CD4-positive, alpha-beta T cell treated with Interleukin-10 for 1 hour (primary cell): ENCODE measurements at regions not wholly inside any gene's neighbourhood (a gene's known extent, or its start where the extent isn't known, plus 50 kb on each side); places are given as distances from the start of the nearest gene placed in this dataset.
A peak's percentile ranks its signal among the peaks of the same experiment; 100 is the strongest.
"Not testable (repeated sequence)": the region's sequence is repeated elsewhere in the genome, so short reads cannot be mapped to it uniquely, and the experiment has no call there.

Experiments
- DNase-seq: peaks from one replicate; pipeline ENCODE4 v3.0.0-alpha.2; 2020

DNA sequence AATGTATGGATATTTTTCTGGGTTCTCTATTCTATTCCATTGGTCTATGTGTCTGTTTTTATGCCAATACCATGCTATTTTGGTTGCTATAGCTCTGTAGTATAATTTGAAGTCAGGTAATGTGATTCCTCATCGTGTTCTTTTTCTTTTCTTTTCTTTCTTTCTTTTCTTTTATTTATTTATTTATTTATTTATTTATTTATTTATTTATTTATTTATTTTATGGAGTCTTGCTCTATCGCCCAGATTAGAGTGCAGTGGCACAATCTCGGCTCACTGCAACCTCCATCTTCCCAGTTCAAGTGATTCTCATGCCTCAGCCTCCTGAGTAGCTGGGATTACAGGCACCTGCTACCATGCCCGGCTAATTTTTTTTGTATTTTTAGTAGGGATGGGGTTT lies 315.2 kb downstream of the SV2B start:
- DNase-seq = not testable (repeated sequence)

DNA sequence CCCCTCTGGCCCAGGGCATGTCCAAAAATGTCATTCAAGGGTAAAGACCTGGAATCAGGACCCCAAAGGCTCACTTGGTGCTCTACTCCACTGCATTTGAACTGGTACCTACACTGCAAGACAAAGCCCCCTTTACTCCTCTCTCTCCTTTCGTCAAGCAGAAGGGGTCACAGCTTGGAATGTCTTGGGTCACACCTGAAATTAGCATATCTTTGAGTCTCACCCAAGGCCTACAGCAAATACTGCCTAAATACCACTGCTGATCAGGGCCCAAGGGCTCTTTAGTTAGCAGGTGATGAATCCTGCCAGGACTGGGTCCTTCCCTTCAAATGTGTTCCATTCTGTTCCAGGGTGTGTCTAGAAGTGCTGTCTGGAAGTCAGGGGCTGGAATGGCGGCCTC lies 320.6 kb downstream of the SV2B start:
- no peak for DNase-seq

DNA sequence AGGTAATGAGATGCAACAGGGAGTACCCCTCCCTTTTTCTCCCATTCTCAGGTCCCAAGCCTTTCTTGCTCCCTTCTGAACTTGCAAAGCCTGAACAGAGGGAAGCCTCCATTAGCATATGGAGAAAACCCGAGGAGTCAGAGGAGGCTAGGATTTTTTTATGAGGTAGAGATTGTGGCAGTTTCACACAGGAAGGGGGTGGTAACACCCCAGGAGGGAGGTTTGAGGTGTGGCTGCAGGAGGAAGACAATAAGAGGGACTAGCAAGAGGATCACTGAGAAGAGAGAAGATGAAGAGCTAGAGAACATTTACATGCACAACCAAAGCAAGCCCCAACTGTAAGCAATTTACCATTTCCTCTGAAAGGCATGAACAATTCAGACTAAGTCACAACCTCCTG lies 322.7 kb downstream of the SV2B start:
- peak; percentile 43 for DNase-seq

DNA sequence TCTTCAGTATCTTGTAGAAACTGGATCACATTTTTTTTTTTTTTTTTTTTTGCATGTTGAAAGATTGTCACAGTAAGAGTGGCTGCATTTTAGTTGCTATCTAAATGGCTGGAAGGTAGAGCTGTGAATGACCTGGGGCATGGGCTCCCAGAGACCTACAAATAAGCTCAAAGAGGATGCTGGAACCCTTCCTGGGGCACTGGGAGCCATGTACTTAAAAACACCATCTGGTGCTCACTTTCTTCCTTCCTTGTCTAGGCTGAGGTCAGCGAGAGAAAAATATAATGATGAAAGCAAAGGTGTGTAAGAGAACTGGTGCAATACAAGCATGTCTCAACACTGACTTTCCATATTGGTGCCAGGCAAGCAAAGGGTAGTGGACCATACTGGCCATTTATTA lies 323.9 kb downstream of the SV2B start:
- DNase-seq = no peak

DNA sequence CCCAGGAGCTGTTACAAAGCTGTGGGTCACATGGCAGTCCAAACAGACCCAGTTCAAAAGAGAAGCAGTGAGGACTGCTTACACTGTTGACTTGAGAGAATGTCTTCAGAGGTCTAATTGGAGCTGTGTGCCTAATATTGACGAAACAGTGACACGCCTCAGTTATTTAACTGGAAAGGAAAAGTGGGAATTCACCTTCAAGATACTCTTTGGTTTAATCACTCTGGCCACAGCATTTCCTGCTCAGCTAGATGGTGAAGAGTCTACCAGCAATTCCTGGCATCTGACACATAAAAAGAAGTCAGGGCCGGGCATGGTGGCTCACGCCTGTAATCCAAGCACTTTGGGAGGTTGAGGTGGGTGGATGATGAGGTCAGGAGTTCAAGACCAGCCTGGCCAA lies 326.4 kb downstream of the SV2B start:
- DNase-seq = peak; percentile 66

DNA sequence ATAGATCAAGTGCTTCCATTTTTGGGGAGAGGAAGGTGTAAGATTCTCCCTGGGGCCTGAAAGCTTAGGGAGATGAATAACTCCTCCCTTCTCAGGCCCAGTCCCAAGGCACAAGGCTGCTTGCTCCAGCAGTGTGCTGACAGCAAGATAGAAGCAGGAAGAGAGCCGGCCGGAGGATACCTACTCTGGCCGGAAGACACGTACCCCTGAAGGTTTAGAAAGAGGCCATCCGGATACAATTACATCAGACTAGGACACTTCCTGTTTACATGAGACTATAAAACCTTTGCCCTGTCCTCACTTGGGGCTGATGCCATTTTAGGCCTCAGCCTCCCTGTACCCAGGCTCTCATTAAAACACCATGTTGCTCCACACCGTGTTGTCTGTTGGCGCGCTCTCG lies 329.9 kb downstream of the SV2B start:
- DNase-seq = no peak

DNA sequence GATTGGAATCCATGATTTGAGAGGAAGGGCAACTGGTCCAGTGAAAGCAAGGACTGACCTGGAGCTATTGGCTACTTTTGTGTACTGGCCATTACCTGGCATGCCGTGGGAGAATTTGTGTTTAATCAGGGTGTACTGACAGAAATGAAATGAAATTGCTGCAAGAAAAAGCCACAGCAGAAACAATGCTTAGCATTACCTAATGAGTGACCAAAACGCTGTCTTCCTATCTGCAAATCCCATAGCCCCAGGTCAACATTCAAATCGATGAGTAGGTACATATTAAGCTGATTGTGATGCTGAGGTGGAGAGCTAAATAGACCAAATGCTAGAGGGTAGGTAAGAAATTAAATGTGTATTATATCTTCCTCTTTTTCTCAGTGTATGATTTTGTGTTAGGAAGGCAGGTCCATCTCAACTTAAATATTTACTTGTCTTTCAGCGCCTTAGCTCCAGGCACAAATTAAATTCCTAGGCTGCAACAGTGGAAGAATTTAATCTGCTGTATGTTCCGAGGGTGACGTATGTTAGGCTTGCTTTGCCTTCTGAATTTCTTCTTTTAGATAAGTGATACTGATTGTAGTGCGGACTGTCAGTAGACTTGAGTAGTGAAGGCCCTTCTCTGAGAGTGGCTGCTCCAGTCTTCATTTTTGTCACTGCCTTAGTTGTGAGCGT lies 331.1 kb downstream of the SV2B start:
- DNase-seq = no peak

DNA sequence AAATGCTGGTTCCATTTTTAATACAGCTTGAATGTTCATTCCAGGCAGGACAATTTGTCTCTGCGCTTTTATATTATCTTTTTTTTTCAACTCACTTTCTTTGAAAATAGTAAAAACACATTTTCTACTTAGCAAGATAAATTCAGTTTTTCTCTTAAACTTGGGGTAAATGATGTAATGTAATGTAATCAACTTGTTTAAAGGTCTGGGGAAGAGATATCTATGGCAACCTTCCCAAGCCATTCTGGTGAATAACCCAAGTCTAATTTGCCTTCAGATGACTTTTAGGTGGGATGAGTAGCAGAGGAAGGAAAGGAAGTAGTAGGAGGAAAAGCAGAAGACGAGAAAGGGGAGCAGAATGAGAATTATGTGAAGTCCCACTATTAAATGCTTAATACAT lies 335.1 kb downstream of the SV2B start:
- DNase-seq = no peak

DNA sequence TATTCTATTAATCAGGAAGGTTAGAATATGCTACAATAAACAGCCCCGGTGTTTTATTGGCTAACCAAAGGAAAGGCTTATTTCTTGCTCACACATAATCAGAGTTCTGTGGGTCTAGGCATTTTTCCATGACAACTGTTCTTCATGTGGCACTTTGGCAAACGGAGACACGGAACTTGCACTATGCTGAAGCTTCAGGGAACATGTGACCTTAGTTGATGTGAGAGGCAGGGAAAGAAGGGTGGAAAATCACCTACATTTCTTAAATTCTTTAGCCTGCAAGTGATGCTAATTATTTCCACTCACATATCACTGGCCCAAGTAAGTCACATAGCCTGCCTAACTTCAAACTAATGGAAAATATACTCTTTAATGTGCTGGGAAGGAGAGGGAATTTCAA lies 344.6 kb downstream of the SV2B start:
- no peak for DNase-seq

DNA sequence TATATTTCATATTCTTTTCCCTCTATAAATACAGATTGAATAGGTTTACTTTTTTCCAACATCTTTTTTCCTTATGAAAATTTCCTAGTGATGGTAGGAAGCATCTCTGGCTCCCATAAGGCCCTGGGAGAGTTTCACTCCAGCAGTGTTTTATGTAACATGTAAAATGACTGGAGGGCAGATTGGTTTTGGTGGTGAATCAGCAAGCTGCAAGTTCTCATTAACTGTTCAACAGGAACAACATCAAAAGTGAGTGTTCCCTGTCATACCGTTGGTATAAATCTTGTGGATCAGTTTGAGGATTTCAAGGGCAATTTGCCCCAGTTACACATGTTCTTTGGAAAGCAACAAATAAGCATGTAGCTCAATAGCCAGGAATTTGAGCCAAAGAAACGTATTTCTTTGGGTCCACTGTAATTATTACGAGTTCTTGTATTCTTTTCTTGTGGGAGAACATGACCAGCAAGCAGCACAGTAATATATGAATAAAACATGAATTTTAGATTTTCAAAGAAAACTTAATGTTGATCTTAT lies 345.7 kb downstream of the SV2B start:
- no peak for DNase-seq

DNA sequence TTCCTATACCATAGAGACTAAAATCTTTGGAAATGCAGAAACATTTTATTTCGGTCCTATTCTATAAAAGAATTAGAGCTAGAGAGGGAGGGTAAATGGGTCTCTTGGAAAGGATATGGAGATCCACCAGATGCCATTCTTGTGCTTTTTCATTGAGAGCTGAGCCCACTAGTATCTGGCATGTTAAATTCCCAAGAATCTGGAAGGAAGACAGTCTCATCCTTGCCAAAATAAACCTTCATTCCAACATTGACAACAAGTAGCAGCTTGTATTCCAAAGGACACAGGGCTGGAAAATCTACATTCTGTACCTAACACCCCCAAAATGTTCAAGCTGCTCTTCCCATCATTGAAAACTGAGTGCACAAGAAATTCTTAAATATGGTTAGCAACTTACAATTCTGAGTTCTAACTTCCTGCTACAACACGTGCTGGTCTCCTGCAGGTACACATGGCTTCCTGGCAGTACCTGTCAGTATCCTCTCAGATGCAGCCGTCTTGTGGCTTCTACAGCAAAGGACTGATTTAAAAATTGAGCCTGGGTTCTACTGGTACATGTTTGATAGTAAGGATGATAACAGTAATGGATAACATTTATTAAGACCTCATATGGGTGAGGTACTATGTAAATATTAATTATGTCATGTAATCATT lies 348.1 kb downstream of the SV2B start:
- DNase-seq = peak; percentile 34

DNA sequence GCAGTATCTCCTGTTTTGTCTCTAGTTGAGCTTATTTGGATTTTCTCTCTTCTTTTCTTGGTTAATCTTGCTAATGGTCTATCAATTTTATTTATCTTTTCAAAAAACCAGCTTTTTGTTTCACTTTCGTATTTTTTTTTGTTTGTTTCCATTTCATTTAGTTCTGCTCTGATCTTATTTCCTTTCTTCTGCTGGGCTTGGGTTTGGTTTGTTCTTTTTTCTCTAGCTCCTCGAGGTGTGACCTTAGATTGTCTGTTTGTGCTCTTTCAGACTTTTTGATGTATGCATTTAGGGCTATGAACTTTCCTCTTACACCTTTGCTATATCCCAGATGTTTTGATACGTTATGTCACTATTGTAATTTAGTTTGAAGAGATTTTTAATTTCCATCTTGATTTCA lies 353.3 kb downstream of the SV2B start:
- DNase-seq = peak; percentile 50

DNA sequence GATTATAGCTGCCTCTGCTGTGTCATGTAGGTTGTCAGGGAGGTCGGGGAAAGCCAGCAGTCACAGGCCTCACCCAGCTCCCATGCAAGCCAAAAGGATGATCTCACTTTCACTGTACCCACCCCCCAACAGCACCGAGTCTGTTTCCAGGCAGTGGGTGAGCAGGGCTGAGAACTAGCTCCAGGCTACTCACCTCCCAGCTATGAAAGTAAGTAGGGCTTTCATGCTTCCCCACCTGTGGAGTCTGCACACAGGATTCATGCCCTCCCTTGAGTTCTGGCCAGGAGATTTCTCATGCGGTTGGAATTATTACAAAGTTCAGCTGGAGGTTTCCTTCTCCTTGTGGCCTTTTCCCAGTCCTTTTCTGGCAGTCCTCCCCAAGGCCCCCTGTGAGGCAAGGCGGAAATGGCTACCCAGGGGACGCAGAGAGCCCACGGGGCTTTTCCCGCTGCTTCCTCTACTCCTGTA lies 356.2 kb downstream of the SV2B start:
- DNase-seq = no peak

DNA sequence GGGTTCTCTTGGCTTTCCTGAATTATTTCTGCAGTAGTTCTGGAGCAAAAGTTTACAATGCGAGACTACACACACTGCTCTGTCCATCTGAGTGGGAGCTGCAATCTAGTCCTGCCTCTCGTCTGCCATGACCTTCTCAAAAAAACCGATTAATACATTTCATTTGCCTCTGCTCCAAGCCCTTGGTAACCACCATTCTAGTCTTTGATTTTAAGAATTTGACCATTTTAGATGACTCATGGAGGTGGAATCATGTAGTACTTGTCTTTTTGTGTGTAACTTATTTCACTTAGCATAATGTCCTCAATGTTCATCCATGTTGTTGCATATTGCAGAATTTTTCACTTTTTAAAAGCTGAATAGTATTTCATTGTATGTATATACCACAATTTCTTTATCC lies 356.9 kb downstream of the SV2B start:
- no peak for DNase-seq

DNA sequence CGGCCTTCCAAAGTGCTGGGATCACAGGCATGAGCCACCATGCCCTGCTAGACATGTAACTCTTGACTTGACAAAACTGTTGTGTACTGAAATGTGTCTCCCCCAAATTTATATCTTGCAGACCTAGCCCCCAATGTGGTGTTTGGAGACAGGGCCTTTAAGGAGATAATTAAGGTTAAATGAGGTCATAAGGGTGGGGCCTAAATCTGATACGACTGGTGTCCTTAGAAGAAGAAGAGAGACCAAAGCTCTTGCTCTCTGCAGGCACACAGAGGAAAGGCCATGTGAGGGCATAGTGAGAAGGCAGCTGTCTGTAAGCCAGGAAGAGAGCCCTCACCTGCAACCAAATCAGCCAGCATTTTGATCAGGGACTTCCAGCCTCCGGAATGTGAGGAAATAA lies 361.3 kb downstream of the SV2B start:
- DNase-seq = no peak

DNA sequence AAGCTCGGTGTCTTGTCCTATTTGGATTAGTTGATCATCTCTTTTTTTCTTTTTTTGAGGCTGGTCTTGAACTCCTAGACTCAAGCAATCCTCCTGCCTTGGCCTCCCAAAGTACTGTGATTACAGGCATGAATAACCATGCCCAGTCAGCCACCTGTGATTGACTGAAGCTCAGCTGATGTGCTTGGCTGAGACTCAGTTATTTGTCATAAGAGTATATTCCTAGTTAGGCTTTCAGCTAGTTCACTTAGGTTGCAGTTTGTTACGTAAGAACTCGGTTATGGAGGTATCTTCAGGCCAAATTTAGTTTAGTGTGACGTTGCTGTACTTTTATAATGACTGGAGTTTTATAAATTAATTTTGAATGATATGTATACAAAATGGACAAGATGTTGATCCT lies 365.0 kb downstream of the SV2B start:
- DNase-seq = no peak

DNA sequence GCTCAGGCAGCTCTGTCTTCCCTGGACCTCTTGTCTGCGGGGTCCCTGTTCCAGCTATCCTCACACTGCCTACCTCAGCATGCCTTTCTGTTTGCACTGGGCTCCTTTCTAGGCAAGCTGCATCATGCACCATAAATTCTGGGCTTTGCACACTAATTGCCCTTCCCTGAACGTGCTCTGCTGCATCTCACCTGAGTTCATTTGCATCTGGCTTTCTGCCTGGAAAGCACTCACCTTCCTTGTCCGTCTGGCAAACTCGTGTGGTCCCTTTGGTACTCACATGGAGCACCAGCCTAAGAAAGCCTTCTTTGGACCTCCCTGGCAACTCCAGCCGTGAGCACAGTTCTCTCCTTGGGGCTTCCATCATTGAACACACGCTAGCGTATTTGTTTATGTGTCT lies 365.6 kb downstream of the SV2B start:
- no peak for DNase-seq

DNA sequence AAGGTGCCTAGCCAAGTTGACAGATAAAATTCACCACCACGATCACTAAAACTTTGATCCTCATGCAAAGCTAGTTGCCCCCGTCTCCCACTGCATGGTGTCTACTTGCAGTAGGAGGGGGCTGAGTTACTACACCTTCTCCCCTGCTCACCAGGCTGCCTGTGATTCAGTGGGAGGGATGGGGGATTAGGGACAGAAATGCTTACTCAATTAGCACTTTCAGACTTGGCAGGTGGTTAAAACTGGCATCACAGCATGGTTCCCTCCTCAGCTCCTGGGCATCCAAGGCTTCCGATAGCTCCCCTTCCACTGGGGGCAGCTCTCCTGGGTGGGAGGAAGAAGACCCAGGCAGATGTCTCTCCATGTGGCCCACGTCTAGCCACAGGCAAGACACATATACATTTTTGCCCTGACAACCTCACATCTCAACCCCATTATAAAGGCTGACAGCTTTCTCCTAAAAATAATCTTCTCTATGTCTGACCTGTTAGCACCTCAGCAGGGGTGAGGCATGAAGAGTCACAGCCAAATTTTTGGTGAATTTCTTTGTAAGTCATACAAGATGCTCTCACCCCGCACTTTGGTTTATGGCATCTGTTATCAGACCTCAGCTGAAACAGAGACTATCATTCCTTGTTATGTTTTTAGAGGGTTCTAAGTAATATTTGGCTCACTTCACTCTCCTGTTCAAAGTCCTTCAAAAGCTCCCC lies 369.0 kb downstream of the SV2B start:
- no peak for DNase-seq

DNA sequence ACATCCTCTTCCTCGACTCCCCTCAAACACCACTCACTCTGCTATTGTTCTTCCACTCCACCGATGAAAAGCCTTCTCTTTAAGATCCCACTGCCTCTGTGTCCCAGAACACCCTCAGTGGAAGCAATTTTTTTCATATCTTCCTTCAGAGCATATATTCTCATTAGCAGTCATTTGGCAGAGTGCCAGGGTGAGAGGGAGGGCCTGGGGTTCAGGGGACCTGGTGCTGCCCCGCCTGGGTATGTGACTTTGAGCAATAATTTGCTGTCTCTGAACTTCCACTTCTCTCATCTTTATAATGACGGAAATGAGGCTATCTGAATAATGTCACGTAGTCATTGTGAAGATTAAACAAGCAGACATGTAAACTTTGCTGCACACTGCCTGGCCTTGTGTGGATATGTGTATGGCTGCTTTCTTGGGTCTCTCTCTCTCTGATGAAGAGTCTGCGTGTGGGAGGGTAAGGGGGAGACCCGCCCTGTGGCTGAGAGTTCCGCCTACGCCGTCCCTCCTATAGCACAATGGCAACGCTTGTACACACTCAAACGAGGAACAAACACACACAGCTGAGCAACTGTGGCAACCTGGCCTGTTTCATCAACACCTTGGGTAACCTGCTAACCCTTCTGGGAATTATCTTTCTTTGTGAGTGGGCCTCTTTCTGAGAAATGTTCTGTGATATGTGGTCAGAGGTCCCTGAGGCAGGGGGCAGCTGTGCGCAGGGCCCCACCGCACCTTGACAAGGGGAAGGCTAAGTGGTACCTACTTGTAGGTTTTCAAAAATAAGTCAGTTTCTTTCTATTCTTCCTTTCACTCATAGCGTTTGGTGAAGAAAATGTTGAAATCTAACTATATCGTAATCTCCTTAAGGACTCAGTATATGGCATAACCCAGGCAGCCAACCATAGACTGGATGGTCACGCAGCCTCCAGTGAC lies 369.8 kb downstream of the SV2B start:
- peak; percentile 91 for DNase-seq

DNA sequence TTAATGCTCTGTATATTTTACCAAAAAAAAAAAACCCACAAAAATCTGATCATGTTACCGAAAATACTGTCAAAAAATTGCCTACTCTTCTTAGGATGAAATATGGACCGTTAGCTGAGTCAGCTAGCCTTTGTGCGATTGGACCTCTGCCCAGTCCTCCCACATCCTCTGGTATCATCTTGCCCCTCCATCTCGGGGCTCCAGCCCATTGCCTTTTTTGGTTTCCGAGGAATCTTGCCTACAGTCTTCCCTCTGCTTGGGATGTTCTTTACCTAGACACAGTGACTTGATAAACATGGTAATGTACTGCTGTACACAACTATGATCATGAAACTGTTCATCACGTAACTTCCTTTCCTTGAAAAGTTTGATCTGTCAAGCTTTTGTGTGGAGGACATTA lies 371.4 kb downstream of the SV2B start:
- DNase-seq = peak; percentile 47

DNA sequence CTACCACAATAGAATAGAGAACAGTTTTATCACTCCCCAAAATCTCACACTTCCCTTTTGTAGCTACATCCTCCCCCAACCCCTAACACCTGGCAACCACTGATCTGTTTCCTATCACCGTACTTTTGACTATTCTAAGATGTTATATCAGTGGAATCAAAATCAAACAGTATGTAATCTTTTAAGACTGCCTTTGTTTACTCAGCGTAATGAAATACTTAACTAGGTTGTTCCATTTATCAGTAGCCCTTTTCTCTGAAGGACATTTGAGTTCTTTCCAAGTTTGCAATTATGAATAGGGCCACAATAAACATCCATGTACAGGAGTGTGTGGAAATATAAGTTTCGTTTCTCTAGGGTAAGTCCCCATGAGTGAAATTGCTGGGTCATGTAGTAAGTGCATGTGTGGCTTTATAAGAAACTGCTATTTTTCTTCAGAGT lies 372.3 kb downstream of the SV2B start:
- DNase-seq = peak; percentile 79

DNA sequence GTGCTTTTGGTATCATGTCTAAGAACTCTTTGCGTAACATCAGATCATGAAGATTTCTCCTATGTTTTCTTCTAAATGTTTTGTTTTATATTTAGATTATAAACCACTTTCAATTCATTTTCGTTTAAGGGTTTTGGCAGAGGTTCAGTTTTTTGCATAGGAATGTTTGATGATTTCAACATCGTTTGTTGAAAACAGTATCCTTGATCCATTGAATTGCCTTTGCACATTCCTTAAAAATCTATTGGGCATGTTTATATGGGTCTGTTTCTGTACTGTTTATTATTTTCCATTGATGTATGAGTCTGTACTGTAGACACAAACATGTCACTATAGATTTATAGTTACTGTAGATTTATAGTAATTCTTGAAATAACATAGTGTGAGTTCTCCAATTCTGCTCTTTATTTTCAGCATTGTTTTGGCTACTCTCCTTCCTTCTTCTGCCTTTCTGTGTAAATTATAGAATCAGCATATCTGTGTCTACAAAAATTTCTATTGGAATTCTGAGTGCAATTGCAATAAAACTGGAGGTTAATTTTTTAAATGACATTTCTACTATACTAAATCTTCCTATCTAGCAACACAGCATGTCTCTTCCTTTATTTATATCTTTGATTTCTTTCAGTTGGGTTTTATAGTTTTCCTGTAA lies 374.0 kb downstream of the SV2B start:
- DNase-seq = no peak
